AG09309 (cell line): ENCODE measurements at regions not wholly inside any gene's neighbourhood (a gene's known extent, or its start where the extent isn't known, plus 50 kb on each side); places are given as distances from the start of the nearest gene placed in this dataset.

Experiments used
- DNase-seq: peaks from one replicate; pipeline ENCODE4 v3.0.0-alpha.2; 2010; ENCODE audit warnings: low read depth
- H3K4me3 ChIP-seq: 2 replicates; pipeline ENCODE4 v1.5.1; 2011; ENCODE audit warnings: mild to moderate bottlenecking, low read depth, low read length, moderate library complexity; ENCODE audit not compliant: control insufficient read depth
- CTCF ChIP-seq: IDR thresholded peaks from 2 replicates; pipeline ENCODE4 v1.5.1; 2011; ENCODE audit warnings: mild to moderate bottlenecking, low read depth, low read length, inconsistent platforms; ENCODE audit not compliant: insufficient read depth, control insufficient read depth; ENCODE audit errors: missing control alignments

DNA sequence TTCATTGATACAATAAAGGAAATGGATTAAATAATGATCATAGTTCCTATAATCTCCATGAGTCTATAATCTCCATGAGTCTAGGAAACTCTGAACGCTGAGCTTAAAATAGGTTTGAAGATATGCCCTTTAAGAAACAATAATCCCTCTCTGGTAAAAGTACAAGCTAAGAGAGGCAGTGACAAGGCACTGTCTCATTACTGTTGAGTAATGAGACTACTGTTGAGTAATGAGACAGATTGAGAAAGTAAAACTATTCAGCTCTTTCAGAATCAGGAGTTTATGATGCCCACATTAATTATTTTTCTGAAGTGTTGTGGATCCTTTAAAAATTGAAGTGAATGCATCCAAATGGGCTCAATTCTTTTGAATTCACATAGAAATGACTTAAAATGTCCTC, 235.5 kb upstream of the THRB start:
- no peak for DNase-seq
- H3K4me3 ChIP-seq, result no peak overlapping the region
- TF ChIP-seq CTCF, result no peak

GRCh38 chr3:24734019-24734418, 239.4 kb upstream of the THRB start:
- no peak overlapping the region for H3K4me3 ChIP-seq
- DNase-seq, result no peak
- no peak for TF ChIP-seq CTCF

GRCh38 chr3:24736701-24737100, 242.1 kb upstream of the THRB start:
- DNase-seq, result no peak
- no peak for TF ChIP-seq CTCF
- no peak overlapping the region for H3K4me3 ChIP-seq

- H3K4me3 ChIP-seq, result no peak overlapping the region
- no peak for TF ChIP-seq CTCF
- DNase-seq, result no peak
These were observed 245.7 kb upstream of the THRB start for GRCh38 chr3:24740326-24740725.

GRCh38 chr3:24741506-24741905, 246.9 kb upstream of the THRB start:
- no peak for TF ChIP-seq CTCF
- DNase-seq, result no peak
- no peak overlapping the region for H3K4me3 ChIP-seq

DNA sequence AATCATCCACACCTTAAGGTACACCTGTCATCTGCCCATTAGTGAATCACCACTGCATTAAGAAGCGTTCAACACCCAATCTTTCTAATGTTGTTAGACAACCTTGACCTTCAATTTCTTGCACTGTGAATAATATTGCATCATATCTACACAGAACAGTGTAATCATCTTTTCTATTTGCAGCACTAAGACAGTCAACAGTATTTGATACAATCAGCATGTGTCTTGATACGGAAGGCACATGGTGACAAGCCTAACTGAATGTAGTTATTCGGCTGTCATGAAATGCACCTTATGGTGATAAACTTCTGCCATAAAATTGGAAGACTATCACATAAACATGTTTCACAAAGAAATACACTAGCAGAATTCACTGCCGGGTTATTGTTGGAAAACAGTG, 253.9 kb upstream of the THRB start:
- DNase-seq, result no peak

More for the DNA sequence above, 253.9 kb upstream of the THRB start:
- TF ChIP-seq CTCF, result no peak
- no peak overlapping the region for H3K4me3 ChIP-seq
